GF-D8 (cell line): ENCODE measurements at regions not wholly inside any gene's neighbourhood (a gene's known extent, or its start where the extent isn't known, plus 50 kb on each side); places are given as distances from the start of the nearest gene placed in this dataset.
A peak's percentile ranks its signal among the peaks of the same experiment; 100 is the strongest.

Source experiments
- DNase-seq: peaks from one replicate; lab custom pipeline; 2025; lab: John Stamatoyannopoulos, UW

DNA sequence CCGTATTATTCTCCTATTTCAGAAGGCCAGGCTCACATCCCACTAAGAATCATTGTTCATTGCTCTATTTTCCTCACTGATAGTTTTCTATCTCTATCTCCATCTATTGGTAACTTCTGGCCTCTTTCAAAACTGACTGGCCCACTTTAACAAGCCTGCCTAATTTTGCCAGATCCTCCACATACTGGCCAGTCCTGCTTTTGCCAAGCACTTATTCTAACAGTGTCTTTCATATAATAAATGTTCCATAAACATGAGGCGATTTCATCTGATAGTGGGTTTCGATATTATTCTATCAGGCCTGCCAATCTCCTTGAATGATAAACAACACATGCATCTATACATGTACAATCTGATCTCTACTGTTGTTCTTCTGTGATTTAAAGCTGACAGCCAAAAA lies 125.9 kb upstream of the KCNH7 start:
- no peak for DNase-seq

DNA sequence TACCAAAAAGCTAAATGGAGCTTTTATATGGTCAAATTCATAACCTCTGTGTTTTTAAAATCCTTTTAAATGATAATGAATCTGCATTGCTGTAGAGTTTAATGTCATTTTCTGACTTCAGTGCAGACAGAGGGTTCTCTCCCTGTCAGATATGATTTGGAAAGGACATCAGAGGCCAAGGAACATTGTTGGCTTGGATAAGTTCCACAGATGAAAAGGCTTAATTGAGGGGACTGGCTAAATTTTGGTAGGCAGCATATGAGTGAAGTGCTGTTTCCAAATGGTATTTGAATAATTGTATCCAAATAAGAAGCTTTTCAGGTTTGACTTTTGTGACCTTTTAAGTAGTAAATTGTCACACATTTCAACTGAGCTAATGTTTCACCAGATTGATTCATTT lies 124.6 kb upstream of the KCNH7 start:
- DNase-seq, result no peak

DNA sequence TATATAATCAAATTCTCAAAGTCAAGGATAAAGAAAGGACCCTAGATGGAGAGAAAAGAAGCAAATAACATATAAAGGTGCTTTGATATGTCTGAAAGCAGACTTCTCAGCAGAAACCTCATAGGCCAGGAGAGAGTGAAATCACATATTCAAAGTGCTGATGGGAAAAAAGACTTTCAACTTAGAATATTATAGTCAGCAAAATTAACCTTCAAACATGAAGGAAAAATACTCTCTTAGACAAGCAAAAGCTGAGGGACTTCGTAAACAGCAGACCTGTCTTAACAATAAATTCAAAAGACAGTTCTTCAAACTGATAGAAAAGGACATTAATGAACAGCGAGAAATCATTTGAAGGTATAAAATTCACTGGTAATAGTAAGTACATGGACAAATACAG lies 107.2 kb upstream of the KCNH7 start:
- no peak for DNase-seq

DNA sequence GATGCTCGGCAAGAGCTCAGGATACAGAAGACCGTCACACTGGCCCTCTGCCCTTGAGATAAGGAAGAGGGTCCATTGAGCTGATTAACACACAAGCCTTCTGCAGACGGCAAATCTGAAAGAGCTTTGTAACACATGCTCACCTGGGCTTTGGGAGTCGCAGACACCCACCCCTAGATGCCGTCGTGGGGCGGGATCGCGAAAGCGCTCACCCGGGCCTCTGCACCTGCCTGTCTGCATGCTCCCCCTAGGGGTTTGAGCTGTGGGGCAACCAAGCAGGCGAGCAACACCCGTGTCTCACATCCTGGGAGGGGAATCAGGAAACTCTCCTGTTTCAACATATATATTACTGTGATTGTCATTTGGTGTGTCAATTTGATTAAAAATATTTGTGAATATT lies 99.8 kb upstream of the KCNH7 start:
- DNase-seq, result no peak

DNA sequence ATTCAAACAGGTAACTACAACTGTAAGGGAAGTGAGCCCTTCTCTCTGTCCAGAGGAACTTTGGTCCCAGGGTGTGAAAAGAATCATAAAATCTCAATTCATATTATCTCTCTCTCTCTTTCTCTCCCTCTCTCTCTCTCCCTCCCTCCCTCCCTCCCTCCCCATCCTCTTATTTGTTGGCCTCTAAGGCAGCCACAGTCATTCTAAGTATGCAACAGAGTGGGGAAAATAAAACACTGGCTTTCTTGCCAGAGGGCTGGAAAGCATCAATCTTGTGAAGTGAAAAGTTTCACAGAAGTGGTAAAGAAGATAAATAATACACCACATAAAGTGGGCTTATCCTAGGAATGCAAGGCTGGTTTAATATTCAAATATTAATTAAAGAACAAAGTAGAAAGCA lies 95.6 kb upstream of the KCNH7 start:
- no peak for DNase-seq

DNA sequence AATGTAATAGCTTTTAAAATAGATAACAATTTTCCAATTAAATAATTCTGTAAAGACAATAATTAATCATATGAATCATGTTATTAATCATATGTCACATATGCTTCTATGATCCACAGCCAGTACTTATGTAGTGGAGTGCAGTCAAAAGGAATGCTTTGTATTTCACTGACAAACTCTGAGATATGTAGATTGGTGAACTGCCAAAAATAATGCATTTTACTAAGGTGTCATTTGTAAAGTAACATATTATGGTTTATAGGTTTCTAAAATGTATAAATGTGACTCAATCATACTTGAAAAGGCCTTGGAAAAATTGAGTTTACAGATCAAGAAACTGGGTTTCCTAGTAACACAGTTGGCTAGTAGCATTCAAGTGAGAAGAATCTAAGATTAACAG lies 93.8 kb upstream of the KCNH7 start:
- DNase-seq, result no peak

DNA sequence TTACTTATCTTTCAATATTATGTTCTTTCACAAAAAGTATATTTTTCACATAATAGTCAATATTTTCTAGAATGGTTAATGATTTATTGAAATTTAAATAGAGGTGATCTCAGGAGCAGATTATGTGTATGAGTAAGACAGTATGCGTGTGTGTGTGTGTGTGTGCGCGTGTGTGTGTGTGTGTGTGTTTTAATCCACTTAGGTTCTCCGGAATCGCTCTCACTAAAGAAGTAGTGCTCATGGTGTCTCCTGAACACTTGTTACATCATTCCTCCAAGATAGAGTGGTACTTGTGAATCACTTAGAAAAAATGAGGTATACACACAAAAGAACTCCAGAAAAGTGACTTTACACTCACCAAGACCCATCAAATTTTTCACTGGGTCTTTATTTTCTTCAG lies 91.0 kb upstream of the KCNH7 start:
- no peak for DNase-seq

DNA sequence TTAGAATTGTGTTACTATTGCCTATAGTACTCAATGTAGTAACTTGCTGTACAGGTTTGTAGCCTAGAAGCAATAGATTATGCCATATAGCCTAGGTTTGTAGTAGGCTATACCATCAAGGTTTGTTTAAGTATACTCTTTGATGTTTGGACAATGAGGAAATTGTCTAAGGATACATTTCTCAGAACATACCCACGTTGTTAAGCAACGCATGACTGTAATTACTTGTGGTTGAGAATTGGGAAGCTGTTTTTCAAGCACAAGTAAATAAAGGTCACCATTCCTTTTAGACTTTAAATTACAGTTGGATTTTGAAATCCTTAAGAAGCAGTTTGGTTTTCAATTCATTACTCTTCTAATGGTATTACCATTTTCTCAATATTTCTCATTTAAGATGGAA lies 89.8 kb upstream of the KCNH7 start:
- peak; percentile 61 for DNase-seq

DNA sequence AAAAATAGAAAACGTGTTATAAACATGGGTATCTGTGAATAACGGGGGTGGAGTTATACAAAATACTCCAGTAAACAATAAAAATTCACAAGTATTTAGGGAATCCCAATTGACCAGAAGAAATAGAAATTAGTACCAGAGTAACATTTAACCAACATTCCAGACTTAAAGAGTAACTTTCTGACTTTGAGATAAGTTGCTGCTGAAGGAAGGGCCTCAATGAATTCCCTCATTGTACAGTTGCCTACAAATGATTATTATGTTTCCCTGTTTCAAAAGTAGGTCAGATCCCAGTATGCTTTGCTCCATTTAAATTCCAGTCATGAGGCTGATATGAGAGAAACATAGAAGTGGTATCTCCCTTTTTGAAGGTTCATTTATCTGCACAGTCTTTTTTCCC lies 88.3 kb upstream of the KCNH7 start:
- DNase-seq, result no peak

DNA sequence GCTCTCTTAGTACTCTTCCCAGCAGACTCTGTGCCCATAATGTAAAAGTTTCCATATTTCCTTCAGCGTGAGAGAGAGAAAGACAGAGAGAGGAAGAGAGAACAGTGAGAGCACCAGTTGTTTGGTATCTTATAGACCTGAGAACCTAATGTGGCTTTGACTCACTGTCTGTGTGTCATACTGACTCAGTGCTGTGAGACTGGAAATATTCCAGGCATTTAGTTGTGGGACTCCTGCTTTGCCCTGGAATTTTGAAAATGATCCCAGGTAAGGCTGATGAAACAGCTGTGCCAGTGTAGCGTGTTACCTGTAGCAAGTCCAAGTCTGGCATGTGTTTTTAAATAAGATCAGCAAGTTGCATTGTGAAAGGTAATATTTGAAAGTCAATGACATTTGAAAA lies 87.9 kb upstream of the KCNH7 start:
- no peak for DNase-seq

DNA sequence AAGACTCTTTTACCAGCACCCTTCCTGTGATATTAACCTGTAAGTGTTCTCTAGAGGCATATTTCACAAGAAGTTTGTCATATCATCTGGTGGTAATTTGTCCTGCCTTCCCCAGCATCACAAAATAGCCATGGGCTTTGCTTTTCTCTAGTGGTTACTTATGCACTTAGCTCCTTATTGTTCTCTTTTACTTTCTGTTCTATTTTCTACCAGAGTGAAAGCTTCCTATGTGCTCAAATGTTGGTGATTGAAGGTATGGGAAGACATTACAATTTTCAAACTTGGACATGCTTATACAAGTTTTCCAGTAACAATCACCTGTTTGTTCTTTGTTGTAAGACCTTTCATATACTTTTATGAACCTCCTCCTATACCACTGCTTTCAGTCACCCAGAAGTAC lies 87.0 kb upstream of the KCNH7 start:
- DNase-seq, result no peak

DNA sequence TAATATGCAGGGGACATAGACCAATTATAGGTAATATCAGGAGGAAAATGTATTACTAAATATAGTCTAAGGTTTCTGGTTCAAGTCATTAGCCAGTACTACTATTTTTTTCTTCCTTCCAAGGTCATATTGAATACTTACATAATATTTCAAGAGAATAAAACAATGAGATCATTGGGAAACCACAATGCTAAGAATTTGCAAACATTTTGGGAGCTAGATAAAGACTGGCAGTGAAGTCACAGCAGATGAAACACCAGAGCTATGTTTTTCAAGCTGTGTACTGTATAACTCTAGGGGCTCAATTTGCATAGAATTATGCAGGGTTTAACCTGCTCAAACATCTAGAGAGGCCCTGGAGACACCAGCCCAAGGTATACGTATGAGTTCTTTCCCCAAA lies 80.5 kb upstream of the KCNH7 start:
- DNase-seq, result no peak

DNA sequence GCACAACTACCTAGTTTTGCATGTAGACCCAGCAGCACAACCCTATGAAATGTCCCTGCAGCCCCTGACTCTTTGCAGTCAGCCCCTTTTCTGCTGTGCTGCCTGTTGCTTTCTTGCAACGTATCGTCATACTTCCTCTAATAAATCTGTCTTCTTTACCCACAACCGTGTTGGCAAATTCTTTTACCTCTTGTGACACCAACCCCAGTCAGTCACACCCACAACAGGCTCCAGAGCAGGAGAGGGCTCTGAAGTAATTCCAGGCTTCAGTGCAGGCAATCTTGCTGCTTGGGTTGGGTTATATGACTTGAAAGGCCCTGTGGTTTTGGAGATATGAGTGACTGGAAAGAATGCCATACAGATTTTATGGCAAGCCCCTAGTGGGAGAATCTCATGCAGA lies 79.1 kb upstream of the KCNH7 start:
- peak; percentile 36 for DNase-seq

DNA sequence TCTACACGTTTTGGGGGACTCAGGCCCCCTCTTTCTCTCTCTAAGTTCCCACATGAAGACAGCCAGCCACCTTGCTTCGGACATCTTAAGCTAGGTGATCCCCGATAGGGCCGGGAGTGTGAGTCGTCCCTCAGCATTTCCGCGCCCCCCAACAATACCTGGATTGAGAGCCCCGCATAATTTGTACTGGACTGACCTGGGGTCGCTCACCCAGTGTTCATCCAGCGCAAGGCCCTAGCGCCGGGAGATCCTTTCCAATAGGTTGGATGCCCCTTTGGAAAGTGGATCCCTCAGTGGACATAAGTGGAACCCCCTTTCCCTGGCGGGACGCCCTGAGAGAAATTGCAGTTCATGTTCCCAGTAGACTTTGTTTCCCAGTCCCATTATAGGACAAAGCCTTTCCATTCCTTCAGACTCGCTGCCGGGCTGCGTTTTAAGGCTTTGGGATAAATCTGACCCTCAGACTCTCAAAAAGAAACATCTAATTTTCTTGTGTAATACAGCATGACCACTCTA lies 77.8 kb upstream of the KCNH7 start:
- no peak for DNase-seq

DNA sequence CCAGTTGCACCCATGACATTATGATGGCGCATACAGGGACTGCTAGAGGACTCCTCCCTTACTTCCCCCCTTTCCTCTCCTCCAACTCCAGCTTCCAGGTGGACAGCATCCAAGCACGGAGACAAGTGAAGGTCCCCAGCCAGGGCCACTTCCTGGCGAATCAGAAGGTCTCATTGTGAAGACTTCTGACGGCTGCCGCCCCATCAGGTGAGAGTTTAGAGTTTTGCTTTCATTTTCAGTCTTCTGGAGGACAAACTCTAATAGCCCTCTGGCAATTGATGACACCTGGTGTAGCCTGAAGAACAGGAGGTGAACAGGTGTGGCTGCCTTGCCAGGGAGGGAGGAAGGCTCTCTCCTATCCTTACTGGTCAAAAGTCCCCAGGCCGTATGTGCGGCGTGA lies 77.3 kb upstream of the KCNH7 start:
- no peak for DNase-seq

DNA sequence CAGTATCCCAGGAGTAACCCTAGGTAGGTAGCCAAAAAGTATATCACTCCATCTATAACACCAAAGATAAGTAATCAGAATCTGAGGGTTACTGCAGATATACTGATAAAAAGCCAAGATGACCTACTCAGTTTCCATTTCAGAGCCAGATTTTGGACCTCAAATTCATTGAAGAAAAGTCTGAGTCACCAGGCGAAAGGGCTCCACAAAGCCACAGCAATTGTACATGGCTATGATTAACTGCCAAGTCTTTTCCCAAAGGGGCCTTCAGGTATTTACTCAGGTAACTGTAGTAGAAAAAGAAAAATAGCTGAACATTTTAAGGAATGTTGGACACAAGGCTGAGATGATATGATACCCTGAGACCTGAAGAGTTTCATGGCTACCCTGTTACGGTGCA lies 75.6 kb upstream of the KCNH7 start:
- DNase-seq, result no peak

DNA sequence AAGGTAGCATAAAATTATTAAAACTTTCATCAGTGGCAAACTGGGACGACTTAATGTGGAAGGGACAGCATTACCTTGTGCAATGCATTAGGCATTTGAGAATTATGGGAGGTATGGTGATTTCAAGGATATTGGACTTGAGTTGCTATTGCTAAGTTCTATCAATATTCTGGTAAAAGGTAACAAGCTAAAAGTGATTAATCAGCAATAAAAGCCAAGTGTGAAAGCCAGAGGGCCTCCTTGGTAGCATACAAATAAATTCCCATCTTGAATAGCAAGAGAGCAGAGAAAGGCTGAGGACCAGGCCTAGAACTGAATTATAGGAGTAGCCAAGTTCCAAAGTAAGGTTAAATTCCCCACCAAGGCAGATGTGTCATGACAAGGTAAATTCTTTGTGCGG lies 74.2 kb upstream of the KCNH7 start:
- DNase-seq, result no peak

DNA sequence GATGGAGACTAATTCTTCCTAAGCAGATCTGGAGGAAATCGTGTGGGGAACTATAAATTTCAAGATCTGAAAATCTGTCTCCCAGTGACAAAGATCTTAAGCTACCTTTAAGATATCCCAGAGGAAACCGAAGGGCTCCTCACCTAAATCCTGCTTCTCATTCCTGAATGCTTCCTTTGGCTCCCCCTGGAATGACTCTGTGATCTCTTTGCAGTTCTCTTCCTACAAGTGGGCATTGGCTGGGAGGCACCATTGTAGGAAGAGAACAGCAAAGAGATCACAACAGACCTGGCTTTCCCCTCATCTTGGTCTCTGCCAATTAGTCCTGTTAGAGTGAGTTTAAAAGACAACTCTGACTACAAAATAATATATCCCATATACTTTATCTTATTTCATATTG lies 70.0 kb upstream of the KCNH7 start:
- DNase-seq, result no peak

DNA sequence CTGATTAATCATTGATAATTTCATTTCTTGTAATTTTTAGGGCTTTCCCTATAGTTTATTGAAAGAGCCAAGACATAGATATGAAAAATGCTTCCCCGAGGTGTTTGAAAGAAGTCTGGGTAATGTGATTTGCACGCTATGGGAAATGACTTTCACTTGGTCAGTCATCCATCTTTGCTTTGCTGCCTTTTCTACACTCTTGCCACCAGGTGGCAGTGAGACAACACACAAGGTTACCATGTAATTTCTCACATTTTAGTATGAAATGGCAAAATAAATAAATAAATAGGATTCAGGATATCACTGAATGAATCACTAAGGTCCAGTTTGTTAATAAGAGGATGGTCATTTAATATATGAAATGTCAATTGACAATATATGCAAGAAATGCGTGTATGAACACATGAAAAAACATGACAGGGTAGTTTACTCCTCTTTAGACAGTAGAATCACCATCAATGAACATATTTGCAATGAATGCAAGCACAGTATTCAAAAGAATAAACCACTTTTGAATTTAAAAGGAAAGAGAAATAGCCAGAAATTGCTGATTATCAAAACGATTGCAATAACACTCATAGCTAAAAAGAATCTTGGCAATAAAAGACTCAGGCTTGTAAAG lies 52.2 kb upstream of the KCNH7 start:
- no peak for DNase-seq

DNA sequence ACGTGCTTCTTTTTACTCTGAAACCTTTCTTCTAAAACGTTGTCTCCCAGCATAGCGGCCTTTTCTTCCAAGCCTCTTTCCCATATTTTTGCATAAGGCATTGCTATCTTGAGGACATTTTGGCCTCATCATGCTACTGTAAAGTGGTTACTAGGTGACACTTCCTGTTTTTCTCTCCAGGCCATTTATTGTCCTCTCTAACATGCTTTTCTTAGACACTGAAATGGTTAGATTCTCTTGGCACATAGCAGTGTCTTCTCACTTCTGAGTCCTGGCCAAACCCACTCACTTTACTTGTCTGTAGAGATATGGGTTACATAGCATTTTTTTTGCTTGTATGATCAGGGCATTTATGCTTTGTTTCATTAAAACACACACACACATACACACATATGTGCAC lies 50.1 kb upstream of the KCNH7 start:
- no peak for DNase-seq
